A549 (cell line): ENCODE measurements at regions not wholly inside any gene's neighbourhood (a gene's known extent, or its start where the extent isn't known, plus 50 kb on each side); places are given as distances from the start of the nearest gene placed in this dataset.
A peak's percentile ranks its signal among the peaks of the same experiment; 100 is the strongest.

Source experiments
- ATAC-seq, 2 experiments: fragments of 200-7000 bp in 1 of 2; fragments of >200 bp in 1 of 2; cut with Nextera tagmentation in 1 of 2; cut with Tn5 transposase in 1 of 2; 3 replicates each; pipeline versions ENCODE4 v1.8.0 to v1.9.1; 2018 to 2020; ENCODE audit warnings: mild to moderate bottlenecking in 1 of 2, moderate library complexity in 1 of 2
- CTCF ChIA-PET: fragments of 300-600 bp; sonication (Branson Sonifier 250); formaldehyde crosslinking; extraction: SDS; loops from one replicate; lab custom pipeline; 2021; ENCODE audit warnings: antibody characterized with exemption, inconsistent platforms; lab: Yijun Ruan, JAX
- POLR2A ChIA-PET: fragments of 350-600 bp; formaldehyde crosslinking; extraction: SDS; loops from one replicate; lab custom pipeline; 2021; ENCODE audit warnings: antibody characterized with exemption, inconsistent platforms; lab: Yijun Ruan, JAX
- DNase-seq, 2 experiments: peaks; one replicate each; pipeline versions ENCODE4 v3.0.0 to v3.0.0-alpha.2; 2011 to 2016; ENCODE audit warnings: low read depth in 1 of 2, low spot score in 1 of 2
- FAIRE-seq: peaks from 2 replicates; lab custom pipeline; 2011; peaks lifted over from hg19 to GRCh38; lab: Jason Lieb, UNC
- H3K27ac ChIP-seq, 2 experiments: fragments of >200 bp; sonication (Bioruptor Twin); formaldehyde crosslinking; 3 replicates each; pipeline ENCODE4 v1.5.1; 2016 to 2017
- H3K4me1 ChIP-seq: fragments of >200 bp; sonication (Bioruptor Twin); formaldehyde crosslinking; 3 replicates; pipeline ENCODE4 v1.6.1; 2016
- H3K4me2 ChIP-seq: fragments of >200 bp; sonication (Bioruptor Twin); formaldehyde crosslinking; 3 replicates; pipeline ENCODE4 v1.6.1; 2016
- H3K4me3 ChIP-seq: fragments of >200 bp; sonication (Bioruptor Twin); formaldehyde crosslinking; 3 replicates; pipeline ENCODE4 v1.5.1; 2016
- H3K9me3 ChIP-seq: fragments of >200 bp; sonication (Bioruptor Twin); formaldehyde crosslinking; 3 replicates; pipeline ENCODE4 v1.6.1; 2016
- BHLHE40 ChIP-seq: IDR thresholded peaks from 2 replicates; pipeline ENCODE4 v1.6.1; 2012; ENCODE audit warnings: low read depth, low read length, inconsistent platforms
- CBX2 ChIP-seq: fragments of 200-600 bp; sonication (generic); IDR thresholded peaks from 2 replicates; pipeline ENCODE4 v1.6.1; 2016; ENCODE audit warnings: low read depth, mild to moderate bottlenecking, borderline replicate concordance
- CBX8 ChIP-seq: fragments of 200-600 bp; sonication (generic); IDR thresholded peaks from 2 replicates; pipeline ENCODE4 v1.6.1; 2016
- CHD4 ChIP-seq: fragments of 200-600 bp; sonication (generic); IDR thresholded peaks from 2 replicates; pipeline ENCODE4 v1.6.1; 2016; ENCODE audit warnings: antibody characterized with exemption, mild to moderate bottlenecking, borderline replicate concordance
- FOSB ChIP-seq: fragments of 250-450 bp; sonication (Bioruptor Pico); IDR thresholded peaks from 2 replicates; pipeline ENCODE4 v1.5.0; 2020; ENCODE audit warnings: mild to moderate bottlenecking, moderate library complexity
- FOSL2 ChIP-seq, 2 experiments: fragments of 450-650 bp in 1 of 2; fragments of >200 bp in 1 of 2; sonication (Bioruptor Twin) in 1 of 2; formaldehyde crosslinking; IDR thresholded peaks; 2 replicates each; pipeline versions ENCODE4 v1.5.0 to v1.6.1; 2016 to 2020; ENCODE audit warnings: mild to moderate bottlenecking in 1 of 2, moderate library complexity in 1 of 2
- HOXB13 ChIP-seq: fragments of 250-450 bp; sonication (Bioruptor Pico); IDR thresholded peaks from 2 replicates; pipeline ENCODE4 v1.5.0; 2020; ENCODE audit warnings: low read depth, mild to moderate bottlenecking, moderate library complexity
- JUNB ChIP-seq: fragments of >200 bp; sonication (Bioruptor Twin); formaldehyde crosslinking; IDR thresholded peaks from 2 replicates; pipeline ENCODE4 v1.6.1; 2016
- KDM1A ChIP-seq: fragments of 200-600 bp; sonication (generic); IDR thresholded peaks from 2 replicates; pipeline ENCODE4 v1.6.1; 2016; ENCODE audit warnings: low read depth, mild to moderate bottlenecking
- MAFK ChIP-seq: fragments of 450-650 bp; IDR thresholded peaks from 2 replicates; pipeline ENCODE4 v1.6.1; 2014; ENCODE audit not compliant: partially characterized antibody
- NPAS2 ChIP-seq: fragments of 250-450 bp; sonication (Bioruptor Pico); IDR thresholded peaks from 2 replicates; pipeline ENCODE4 v1.8.0; 2022; ENCODE audit warnings: mild to moderate bottlenecking, moderate library complexity, borderline replicate concordance
- RAD21 ChIP-seq, 2 experiments: fragments of >200 bp in 1 of 2; sonication (Bioruptor Twin) in 1 of 2; formaldehyde crosslinking in 1 of 2; IDR thresholded peaks in 1 of 2; conservative IDR thresholded peaks in 1 of 2; 2 replicates in 1 of 2; 3 replicates in 1 of 2; pipeline ENCODE4 v1.6.1; 2012 to 2018; ENCODE audit warnings: inconsistent platforms in 1 of 2
- RARB ChIP-seq: fragments of 250-450 bp; sonication (Bioruptor Pico); IDR thresholded peaks from 2 replicates; pipeline ENCODE4 v1.8.0; 2021; ENCODE audit warnings: mild to moderate bottlenecking, moderate library complexity
- SMC3 ChIP-seq: fragments of >200 bp; sonication (Bioruptor Twin); formaldehyde crosslinking; IDR thresholded peaks from 3 replicates; pipeline ENCODE4 v1.6.1; 2018; ENCODE audit warnings: inconsistent platforms
- TFCP2L1 ChIP-seq: fragments of 250-450 bp; sonication (Bioruptor Pico); IDR thresholded peaks from 2 replicates; pipeline ENCODE4 v1.5.0; 2021; ENCODE audit warnings: mild to moderate bottlenecking
- TP53 ChIP-seq: fragments of 250-450 bp; sonication (Bioruptor Pico); IDR thresholded peaks from 2 replicates; pipeline ENCODE4 v1.5.0; 2021; ENCODE audit warnings: mild to moderate bottlenecking, moderate library complexity
- ZFP36 ChIP-seq: fragments of 450-650 bp; IDR thresholded peaks from 2 replicates; pipeline ENCODE4 v1.6.1; 2014; ENCODE audit warnings: borderline replicate concordance; ENCODE audit not compliant: partially characterized antibody
- WGBS: methylation state at CpG from one replicate; pipeline ENCODE4 v1.1.6; 2017; ENCODE audit errors: missing lambda C conversion rate; 5-methylcytosine and 5-hydroxymethylcytosine counted together
- TF ChIP-seq, protein P1 (sequence below): fragments of 250-450 bp; sonication (Bioruptor Pico); IDR thresholded peaks from 2 replicates; pipeline ENCODE4 v1.5.0; 2021; ENCODE audit warnings: mild to moderate bottlenecking, moderate library complexity, borderline replicate concordance
- TF ChIP-seq, protein P2 (sequence below): fragments of 250-450 bp; sonication (Bioruptor Pico); IDR thresholded peaks from 2 replicates; pipeline ENCODE4 v1.5.0; 2020; ENCODE audit warnings: low read depth, mild to moderate bottlenecking, moderate library complexity
- TF ChIP-seq, protein P3 (sequence below): fragments of 200-600 bp; sonication (generic); IDR thresholded peaks from 2 replicates; pipeline ENCODE4 v1.6.1; 2016; ENCODE audit warnings: antibody characterized with exemption, mild to moderate bottlenecking, moderate library complexity
- TF ChIP-seq, protein P4 (sequence below): fragments of >200 bp; sonication (Bioruptor Twin); formaldehyde crosslinking; IDR thresholded peaks from 3 replicates; pipeline ENCODE4 v1.5.1; 2016
- TF ChIP-seq, protein P5 (sequence below): fragments of 150-350 bp; IDR thresholded peaks from 2 replicates; pipeline ENCODE4 v1.6.1; 2014; ENCODE audit warnings: low read depth, mild to moderate bottlenecking, low read length

DNA sequence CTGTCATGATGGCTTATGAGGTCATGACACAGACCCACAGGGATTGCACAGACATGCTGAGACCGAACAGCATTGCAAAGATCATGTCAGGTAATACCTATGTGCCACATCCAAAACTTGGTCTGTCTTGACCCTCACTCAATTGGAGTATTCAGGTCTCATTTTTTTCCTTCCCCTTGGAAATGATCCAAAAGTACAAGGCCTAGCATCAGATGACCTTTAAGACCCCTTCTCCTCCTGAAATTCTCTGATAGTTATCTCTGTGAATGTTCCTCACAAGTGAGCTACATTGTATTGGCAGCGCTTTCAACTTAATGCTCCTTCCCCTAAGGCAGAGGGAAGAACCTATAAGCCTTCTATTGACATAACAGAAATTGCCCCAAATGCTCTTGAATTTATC is 507.4 kb upstream of the JARID2 start:
- Histone ChIP-seq H3K4me1 (peaks cover 29% of the 10 kb centered on the region), H3K4me3 (no peak overlapping the region), H3K9me3 (no peaks in the 10 kb centered on the region; the same call in 2 of the 3 replicates), H3K4me2 (no peak overlapping the region), H3K27ac (peak overlapping the region in 1 of 2 experiments; percentile 24; a peak in 2 of 6 replicates)
- ChIA-PET CTCF (no interaction called here), POLR2A (no interaction called here)
- 100% methylated on average over 2 of the region's 2 CpGs for WGBS
- TF ChIP-seq, protein P1, sequence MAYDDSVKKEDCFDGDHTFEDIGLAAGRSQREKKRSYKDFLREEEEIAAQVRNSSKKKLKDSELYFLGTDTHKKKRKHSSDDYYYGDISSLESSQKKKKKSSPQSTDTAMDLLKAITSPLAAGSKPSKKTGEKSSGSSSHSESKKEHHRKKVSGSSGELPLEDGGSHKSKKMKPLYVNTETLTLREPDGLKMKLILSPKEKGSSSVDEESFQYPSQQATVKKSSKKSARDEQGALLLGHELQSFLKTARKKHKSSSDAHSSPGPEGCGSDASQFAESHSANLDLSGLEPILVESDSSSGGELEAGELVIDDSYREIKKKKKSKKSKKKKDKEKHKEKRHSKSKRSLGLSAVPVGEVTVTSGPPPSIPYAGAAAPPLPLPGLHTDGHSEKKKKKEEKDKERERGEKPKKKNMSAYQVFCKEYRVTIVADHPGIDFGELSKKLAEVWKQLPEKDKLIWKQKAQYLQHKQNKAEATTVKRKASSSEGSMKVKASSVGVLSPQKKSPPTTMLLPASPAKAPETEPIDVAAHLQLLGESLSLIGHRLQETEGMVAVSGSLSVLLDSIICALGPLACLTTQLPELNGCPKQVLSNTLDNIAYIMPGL (CRISPR knock-in tag): no peak
- TF ChIP-seq CBX2 (no peak), RAD21 (conservative IDR thresholded peaks at IDR 0.05 in 1 of 2, IDR thresholded peaks at IDR 0.05 in 1 of 2) (no peak), FOSB (no peak), BHLHE40 (no peak), CHD4 (no peak), KDM1A (no peak), JUNB (no peak), RARB (CRISPR knock-in tag) (no peak), NPAS2 (CRISPR knock-in tag) (no peak), TFCP2L1 (CRISPR knock-in tag) (no peak), SMC3 (no peak)
- TF ChIP-seq, protein P2, sequence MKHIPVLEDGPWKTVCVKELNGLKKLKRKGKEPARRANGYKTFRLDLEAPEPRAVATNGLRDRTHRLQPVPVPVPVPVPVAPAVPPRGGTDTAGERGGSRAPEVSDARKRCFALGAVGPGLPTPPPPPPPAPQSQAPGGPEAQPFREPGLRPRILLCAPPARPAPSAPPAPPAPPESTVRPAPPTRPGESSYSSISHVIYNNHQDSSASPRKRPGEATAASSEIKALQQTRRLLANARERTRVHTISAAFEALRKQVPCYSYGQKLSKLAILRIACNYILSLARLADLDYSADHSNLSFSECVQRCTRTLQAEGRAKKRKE (CRISPR knock-in tag): no peak
- TF ChIP-seq, protein P3, sequence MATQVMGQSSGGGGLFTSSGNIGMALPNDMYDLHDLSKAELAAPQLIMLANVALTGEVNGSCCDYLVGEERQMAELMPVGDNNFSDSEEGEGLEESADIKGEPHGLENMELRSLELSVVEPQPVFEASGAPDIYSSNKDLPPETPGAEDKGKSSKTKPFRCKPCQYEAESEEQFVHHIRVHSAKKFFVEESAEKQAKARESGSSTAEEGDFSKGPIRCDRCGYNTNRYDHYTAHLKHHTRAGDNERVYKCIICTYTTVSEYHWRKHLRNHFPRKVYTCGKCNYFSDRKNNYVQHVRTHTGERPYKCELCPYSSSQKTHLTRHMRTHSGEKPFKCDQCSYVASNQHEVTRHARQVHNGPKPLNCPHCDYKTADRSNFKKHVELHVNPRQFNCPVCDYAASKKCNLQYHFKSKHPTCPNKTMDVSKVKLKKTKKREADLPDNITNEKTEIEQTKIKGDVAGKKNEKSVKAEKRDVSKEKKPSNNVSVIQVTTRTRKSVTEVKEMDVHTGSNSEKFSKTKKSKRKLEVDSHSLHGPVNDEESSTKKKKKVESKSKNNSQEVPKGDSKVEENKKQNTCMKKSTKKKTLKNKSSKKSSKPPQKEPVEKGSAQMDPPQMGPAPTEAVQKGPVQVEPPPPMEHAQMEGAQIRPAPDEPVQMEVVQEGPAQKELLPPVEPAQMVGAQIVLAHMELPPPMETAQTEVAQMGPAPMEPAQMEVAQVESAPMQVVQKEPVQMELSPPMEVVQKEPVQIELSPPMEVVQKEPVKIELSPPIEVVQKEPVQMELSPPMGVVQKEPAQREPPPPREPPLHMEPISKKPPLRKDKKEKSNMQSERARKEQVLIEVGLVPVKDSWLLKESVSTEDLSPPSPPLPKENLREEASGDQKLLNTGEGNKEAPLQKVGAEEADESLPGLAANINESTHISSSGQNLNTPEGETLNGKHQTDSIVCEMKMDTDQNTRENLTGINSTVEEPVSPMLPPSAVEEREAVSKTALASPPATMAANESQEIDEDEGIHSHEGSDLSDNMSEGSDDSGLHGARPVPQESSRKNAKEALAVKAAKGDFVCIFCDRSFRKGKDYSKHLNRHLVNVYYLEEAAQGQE: no peak
- TF ChIP-seq, protein P4, sequence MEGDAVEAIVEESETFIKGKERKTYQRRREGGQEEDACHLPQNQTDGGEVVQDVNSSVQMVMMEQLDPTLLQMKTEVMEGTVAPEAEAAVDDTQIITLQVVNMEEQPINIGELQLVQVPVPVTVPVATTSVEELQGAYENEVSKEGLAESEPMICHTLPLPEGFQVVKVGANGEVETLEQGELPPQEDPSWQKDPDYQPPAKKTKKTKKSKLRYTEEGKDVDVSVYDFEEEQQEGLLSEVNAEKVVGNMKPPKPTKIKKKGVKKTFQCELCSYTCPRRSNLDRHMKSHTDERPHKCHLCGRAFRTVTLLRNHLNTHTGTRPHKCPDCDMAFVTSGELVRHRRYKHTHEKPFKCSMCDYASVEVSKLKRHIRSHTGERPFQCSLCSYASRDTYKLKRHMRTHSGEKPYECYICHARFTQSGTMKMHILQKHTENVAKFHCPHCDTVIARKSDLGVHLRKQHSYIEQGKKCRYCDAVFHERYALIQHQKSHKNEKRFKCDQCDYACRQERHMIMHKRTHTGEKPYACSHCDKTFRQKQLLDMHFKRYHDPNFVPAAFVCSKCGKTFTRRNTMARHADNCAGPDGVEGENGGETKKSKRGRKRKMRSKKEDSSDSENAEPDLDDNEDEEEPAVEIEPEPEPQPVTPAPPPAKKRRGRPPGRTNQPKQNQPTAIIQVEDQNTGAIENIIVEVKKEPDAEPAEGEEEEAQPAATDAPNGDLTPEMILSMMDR: no peak
- no peak for ATAC-seq
- FAIRE-seq: no peak
- DNase-seq: no peak

DNA sequence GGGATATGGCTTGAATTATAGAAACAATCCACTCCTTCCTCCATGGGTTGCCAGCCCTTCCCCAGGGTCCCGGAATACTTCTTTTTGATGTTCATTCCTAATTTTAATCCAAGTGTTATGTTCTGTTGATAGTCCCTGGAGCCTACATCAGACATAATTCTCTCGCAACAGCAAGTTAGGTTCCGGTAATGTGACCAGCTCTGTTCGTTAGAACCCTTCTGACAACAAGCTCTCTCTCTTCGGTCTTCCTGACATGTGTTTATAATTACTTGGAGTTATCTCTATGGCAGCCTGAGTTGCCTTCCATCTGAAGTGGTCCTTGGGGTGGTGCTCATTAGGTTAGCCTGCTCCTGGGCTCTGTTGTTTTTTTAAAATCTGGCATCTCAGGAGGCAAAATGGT is 506.9 kb upstream of the JARID2 start:
- ChIA-PET POLR2A (no interaction called here), CTCF (no interaction called here)
- Histone ChIP-seq H3K4me2 (no peak overlapping the region), H3K4me3 (no peak overlapping the region), H3K4me1 (peaks cover 28% of the 10 kb centered on the region), H3K9me3 (no peaks in the 10 kb centered on the region; the same call in 2 of the 3 replicates), H3K27ac (peak overlapping the region in 1 of 2 experiments; percentile 28; a peak in 1 of 6 replicates)
- FAIRE-seq (no peak), DNase-seq (no peak), ATAC-seq (no peak)
- 97% methylated on average over 5 of the region's 5 CpGs for WGBS
- TF ChIP-seq, protein P3: no peak
- TF ChIP-seq ZFP36: no peak
- TF ChIP-seq FOSL2 (IDR thresholded peaks at IDR 0.05): no peak
- no peak for TF ChIP-seq FOSL2 (CRISPR knock-in tag; IDR thresholded peaks at IDR 0.05)
- no peak for TF ChIP-seq RARB (CRISPR knock-in tag)
- TF ChIP-seq TP53: no peak
- TF ChIP-seq CBX8: no peak
- no peak for TF ChIP-seq MAFK
- TF ChIP-seq, protein P5, sequence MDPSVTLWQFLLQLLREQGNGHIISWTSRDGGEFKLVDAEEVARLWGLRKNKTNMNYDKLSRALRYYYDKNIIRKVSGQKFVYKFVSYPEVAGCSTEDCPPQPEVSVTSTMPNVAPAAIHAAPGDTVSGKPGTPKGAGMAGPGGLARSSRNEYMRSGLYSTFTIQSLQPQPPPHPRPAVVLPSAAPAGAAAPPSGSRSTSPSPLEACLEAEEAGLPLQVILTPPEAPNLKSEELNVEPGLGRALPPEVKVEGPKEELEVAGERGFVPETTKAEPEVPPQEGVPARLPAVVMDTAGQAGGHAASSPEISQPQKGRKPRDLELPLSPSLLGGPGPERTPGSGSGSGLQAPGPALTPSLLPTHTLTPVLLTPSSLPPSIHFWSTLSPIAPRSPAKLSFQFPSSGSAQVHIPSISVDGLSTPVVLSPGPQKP: no peak
- TF ChIP-seq HOXB13 (CRISPR knock-in tag): no peak
